Adrenal gland (tissue), 9 donors: ENCODE measurements at regions not wholly inside any gene's neighbourhood (a gene's known extent, or its start where the extent isn't known, plus 50 kb on each side); places are given as distances from the start of the nearest gene placed in this dataset.

Source experiments
- DNase-seq, 7 donors: peaks; one replicate each; pipeline ENCODE4 v3.0.0-alpha.2; 2019 to 2020
- H3K27ac ChIP-seq, 5 donors: fragments of 200-600 bp; sonication (generic) in 4 of 5; 1 replicate in 3 of 5; 2 replicates in 2 of 5; pipeline versions ENCODE4 v1.5.1 to v1.8.0; 2016 to 2020; ENCODE audit warnings: mild to moderate bottlenecking in 1 of 5
- H3K27me3 ChIP-seq: fragments of 200-600 bp; 2 replicates; pipeline ENCODE4 v1.8.0; 2021
- H3K36me3 ChIP-seq, 2 donors: fragments of 200-600 bp; replicated peaks in 1 of 2; 1 replicate in 1 of 2; 2 replicates in 1 of 2; pipeline versions ENCODE4 v1.5.1 to v1.8.0; 2018 to 2022
- H3K4me1 ChIP-seq, 2 donors: fragments of 200-600 bp; replicated peaks in 1 of 2; 1 replicate in 1 of 2; 2 replicates in 1 of 2; pipeline versions ENCODE4 v1.5.1 to v1.8.0; 2018 to 2021
- H3K4me3 ChIP-seq, 4 donors: fragments of 200-600 bp; sonication (generic) in 3 of 4; one replicate each; pipeline ENCODE4 v1.5.1; 2016 to 2018
- H3K9me3 ChIP-seq, 3 donors: fragments of 200-600 bp; sonication (generic) in 1 of 3; replicated peaks in 1 of 3; 1 replicate in 2 of 3; 2 replicates in 1 of 3; pipeline versions ENCODE4 v1.5.1 to v1.8.0; 2016 to 2021
- CTCF ChIP-seq, 6 experiments: fragments of 450-650 bp in 4 of 6; fragments of 200-600 bp in 2 of 6; sonication (generic) in 1 of 6; IDR thresholded peaks; 1 replicate in 5 of 6; 2 replicates in 1 of 6; pipeline versions ENCODE4 v1.5.1 to v1.8.0; 2016 to 2021; ENCODE audit warnings: antibody characterized with exemption in 6 of 6, mild to moderate bottlenecking in 2 of 6, moderate library complexity in 1 of 6
- POLR2A ChIP-seq, 2 donors: fragments of 450-650 bp; IDR thresholded peaks; one replicate each; pipeline ENCODE4 v1.6.1; 2017; ENCODE audit warnings: antibody characterized with exemption in 2 of 2, mild to moderate bottlenecking in 2 of 2, moderate library complexity in 1 of 2
- WGBS, 4 donors: extraction: QIAGEN DNeasy Blood & Tissue Kit in 2 of 4; methylation state at CpG; one replicate each; pipeline versions ENCODE4 v1.1.5 to v1.1.7; 2013 to 2017; 5-methylcytosine and 5-hydroxymethylcytosine counted together
- intact Hi-C, 2 donors: fragments of 100-400 bp; cut with DNase I; formaldehyde crosslinking; loops; one replicate each; pipeline versions ENCODE4 v1.14.1 to v1.15.0; 2022 to 2023
- donor health status: healthy with polysubstance abuse.
- donor health status: Bipolar disorder and iron deficiency.
- donor health status: DM: yes; HTN: yes; CAD: no.
- donor health status: DM: no; HTN: no; CAD: no.
- donor health status: DM: no; HTN: no; CAD: no.

GRCh38 chr5:53342236-53342635, 138.2 kb upstream of the FST start:
- H3K9me3 ChIP-seq, result no peaks in the 10 kb centered on the region
- H3K27ac ChIP-seq, result no peak overlapping the region
- intact Hi-C loops, result no loop called here
- no peaks in the 10 kb centered on the region for H3K36me3 ChIP-seq
- no peak for TF ChIP-seq POLR2A (IDR thresholded peaks at IDR 0.05)
- TF ChIP-seq CTCF (IDR thresholded peaks at IDR 0.05), result no peak
- no peak overlapping the region for H3K4me3 ChIP-seq
- no peak for DNase-seq
- H3K4me1 ChIP-seq, result no peaks in the 10 kb centered on the region
- no peaks in the 10 kb centered on the region for H3K27me3 ChIP-seq

- intact Hi-C loops, result no loop called here
- no peak for DNase-seq
- Histone ChIP-seq H3K9me3 (no peaks in the 10 kb centered on the region), H3K27me3 (no peaks in the 10 kb centered on the region), H3K4me3 (no peak overlapping the region), H3K36me3 (no peaks in the 10 kb centered on the region), H3K4me1 (no peaks in the 10 kb centered on the region), H3K27ac (no peak overlapping the region)
- WGBS, 4 donors, result 49 to 88% (median 59%) methylated on average over 2 of the region's 2 CpGs
- TF ChIP-seq POLR2A (IDR thresholded peaks at IDR 0.05) (no peak), CTCF (IDR thresholded peaks at IDR 0.05) (no peak)
Observed at GRCh38 chr5:53343187-53343586, 137.2 kb upstream of the FST start.

DNA sequence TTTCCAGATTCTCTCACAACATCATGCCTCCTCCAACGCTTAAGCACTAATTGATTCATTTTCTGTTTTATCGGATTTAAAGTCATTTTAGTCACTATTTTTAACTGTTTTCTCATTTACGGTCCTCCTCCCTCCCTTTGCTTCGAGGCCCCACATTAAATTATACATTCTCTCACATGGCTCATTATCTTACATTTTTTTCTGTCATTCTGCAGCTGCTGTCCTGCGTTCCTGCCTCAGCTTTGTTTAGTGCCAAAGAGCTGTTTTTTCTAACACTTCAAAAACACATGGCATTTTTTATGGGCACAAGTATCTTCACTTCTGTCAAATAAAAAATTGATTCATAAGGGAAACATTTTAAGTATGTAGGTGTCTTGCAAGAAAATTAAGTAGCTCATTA, 130.1 kb upstream of the FST start:
- intact Hi-C loops, result no loop called here
- H3K9me3 ChIP-seq, result no peaks in the 10 kb centered on the region
- no peak for DNase-seq
- TF ChIP-seq CTCF (IDR thresholded peaks at IDR 0.05) (no peak), POLR2A (IDR thresholded peaks at IDR 0.05) (no peak)
- 69 to 80% (median 77%) methylated on average over 5 of the region's 5 CpGs for WGBS, 4 donors
- H3K27me3 ChIP-seq, result no peaks in the 10 kb centered on the region
- no peaks in the 10 kb centered on the region for H3K4me1 ChIP-seq
- no peaks in the 10 kb centered on the region for H3K36me3 ChIP-seq
- no peak overlapping the region for H3K27ac ChIP-seq
- no peak overlapping the region for H3K4me3 ChIP-seq

- no peaks in the 10 kb centered on the region for H3K4me1 ChIP-seq
- H3K36me3 ChIP-seq, result no peaks in the 10 kb centered on the region
- no peak for DNase-seq
- TF ChIP-seq CTCF (IDR thresholded peaks at IDR 0.05), result no peak
- TF ChIP-seq POLR2A (IDR thresholded peaks at IDR 0.05), result no peak
- no peak overlapping the region for H3K4me3 ChIP-seq
- intact Hi-C loops, result no loop called here
- H3K27ac ChIP-seq, result no peak overlapping the region
- no peaks in the 10 kb centered on the region for H3K27me3 ChIP-seq
- WGBS, 4 donors, result 92 to 94% (median 93%) methylated on average over 4 of the region's 4 CpGs
- no peaks in the 10 kb centered on the region for H3K9me3 ChIP-seq
Observed at GRCh38 chr5:53350991-53351770, 129.2 kb upstream of the FST start.
